ENCODE measurements at regions not wholly inside any gene's neighbourhood (a gene's known extent, or its start where the extent isn't known, plus 50 kb on each side); places are given as distances from the start of the nearest gene placed in this dataset.

DNA sequence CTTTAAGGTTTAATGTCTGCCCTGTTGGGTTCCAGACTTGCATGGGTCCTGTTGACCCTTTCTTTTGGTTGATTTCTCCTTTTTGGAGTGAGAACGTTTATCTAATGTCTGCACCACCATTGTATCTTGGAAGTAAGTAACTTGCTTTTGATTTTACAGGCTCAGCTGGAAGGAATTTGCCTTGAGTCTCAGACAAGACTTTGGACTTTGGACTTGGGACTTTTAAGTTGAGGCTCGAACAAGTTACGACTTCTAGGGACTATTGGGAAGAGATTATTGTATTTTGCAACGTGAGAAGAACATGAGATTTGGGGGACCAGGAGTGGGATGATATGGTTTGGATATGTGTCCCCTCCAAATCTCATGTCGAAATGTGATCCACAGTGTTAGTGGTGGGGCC is 267.7 kb downstream of the GLI2 start:
- DNase-seq: no peak

DNA sequence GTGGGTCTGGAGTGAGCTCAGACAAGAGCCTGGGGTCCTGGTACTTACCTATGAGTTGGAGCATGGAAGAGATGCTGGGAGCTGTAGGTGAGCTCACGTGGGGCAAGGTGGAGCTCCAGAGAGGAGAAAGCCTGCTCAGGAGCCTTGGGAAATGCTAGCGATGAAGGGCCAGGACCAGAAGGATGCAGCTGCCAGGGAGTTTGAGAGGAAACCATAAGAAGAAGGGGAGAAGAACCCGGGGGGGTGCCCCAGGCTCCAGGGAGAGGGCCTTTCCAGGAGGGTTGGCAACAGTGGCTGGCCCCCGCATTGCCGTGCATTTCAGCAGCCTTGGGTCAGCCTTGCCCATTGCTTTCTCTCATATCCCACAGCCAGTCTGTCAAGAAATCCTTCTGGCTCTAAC is 268.7 kb downstream of the GLI2 start:
- DNase-seq: no peak

DNA sequence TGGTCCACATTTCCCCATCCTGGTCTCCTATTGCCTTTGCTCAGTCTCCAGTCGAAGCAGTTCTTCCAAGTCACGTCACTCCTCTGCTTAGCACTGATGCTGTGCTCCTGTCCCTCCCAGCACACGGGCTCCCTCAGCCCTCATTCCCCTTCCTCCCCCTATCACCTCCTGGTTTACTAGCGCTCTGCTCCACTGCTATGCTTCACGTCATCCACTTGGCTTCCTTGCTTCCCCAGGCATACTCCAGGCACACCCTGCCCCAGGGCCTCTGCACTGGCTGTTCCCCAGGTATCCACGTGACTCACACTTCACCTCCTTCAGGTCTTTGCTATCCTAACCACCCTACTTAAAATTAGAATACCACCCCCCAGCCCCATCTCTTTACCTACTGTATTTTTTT is 269.3 kb downstream of the GLI2 start:
- no peak for DNase-seq

DNA sequence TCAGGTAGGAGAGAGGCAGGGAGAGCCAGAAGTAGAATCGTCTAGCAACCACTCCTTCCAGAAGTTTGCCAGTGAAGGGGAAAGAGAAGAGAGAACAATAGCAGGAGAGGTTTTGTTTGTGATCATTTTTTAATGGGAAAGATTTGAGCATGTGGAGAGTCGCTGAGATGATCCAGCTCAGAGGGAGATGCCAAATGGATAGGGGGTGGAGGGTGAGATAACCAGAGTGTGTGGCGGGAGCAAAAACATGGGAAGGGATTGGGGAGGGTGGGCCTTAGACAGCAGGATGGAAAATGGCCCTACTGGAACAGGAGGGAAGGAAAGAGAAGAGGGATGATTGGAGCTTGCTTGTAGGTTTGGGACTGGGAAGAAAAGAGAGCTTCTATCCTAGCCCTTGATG is 269.8 kb downstream of the GLI2 start:
- DNase-seq: peak; percentile 1

DNA sequence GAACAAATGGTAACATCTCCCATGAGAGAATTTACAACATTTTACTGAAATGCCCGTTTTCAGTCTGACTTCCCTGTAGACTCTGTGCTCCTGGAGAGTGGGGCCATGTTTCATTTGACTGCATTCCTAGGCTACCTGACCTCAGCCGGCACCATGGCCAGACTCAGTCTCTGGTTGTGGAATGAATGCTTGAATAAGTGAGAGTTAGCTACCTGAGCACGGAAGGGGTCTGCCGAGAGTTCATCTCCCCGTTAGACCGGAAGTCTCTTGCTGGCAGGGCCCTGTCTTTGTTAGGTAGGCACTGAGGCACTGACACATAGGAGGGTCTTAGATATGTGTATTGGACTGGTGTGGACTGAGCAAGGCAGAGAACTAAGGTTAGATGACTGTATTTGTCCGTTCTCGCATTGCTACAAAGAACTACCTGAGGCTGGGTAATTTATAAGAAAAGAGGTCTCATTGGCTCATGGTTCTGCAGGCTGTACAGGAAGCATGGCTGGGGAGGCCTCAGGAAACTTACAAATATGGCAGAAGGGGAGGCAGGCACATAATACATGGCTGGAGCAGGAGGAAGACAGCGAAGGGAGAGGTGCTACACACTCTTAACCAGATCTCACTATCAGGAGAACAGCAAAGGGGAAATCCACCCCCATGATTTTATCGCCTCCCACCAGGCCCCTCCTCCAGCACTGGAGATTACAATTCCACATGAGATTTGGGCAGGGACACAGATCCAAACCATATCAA is 271.2 kb downstream of the GLI2 start:
- DNase-seq: no peak

DNA sequence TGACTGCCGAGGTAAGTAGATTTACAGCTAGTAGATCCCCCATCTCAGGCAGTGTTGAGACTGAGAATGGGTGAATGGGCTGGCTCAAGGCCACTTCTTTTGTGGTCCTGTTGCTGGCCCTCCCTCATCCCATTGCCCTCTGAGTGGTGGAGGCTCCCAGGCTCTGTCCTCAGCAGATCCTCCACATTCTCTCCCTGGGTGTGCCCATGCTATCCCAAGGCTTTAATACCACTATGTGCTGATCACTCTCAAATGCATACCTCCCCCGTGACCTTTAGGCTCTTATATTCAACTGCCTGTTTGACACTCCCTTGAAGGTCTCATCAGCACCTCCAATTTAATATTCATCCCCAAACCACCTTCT is 271.8 kb downstream of the GLI2 start:
- no peak for DNase-seq

DNA sequence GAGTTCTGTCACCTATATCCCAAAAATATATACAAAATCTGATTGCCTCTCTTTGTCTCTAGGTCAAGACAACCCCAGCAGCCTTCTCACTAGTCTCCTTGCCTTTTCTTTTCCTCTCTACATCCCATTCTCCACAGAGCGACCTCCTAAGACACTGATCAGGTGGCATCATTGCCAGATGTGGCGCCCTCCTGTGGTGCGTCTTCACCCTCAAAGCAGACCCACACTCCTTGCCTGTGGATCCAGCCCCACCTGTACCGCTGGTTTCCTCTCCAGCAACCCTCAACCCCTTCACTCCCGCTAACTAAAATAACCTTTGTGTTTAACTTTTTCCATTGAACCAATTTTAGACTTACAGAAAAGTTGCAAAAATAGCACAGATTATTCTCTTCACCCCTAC is 273.3 kb downstream of the GLI2 start:
- peak; percentile 30 for DNase-seq

DNA sequence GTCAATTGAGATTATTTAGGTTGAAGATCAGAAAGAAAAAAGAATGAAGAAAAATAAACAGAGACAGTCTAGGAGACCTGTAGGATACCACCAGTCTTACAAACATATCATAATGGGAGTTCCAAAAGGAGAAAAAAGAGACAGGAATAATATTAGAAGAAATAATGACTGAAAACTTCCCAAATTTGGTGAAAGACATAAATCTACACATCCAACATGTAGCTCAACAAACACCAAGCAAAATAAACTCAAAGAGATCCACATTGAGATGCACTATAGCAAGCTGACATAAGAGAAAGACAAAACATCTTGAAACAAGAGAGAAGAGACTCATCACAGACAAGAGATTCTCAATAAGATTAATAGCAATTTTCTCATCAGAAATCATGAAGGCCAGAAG is 274.0 kb downstream of the TFCP2L1 start:
- no peak for DNase-seq

DNA sequence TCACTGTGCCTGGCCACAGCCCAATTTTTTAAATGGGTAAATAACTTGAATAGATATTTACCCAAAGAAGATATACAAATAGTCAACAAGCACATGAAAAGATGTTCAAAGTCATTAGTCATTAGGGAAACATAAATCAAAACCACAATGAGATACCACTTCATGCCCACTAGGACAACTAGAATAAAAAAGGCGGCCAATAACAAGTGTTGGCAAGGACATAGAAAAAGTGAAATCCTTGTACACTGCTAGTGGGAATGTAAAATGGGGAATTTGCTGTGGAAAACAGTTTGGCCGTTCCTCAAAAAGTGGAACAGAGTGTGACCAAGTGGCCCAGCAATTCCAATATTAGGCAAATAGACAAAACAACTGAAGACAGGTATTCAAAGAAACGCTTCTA is 270.1 kb downstream of the TFCP2L1 start:
- DNase-seq: no peak

DNA sequence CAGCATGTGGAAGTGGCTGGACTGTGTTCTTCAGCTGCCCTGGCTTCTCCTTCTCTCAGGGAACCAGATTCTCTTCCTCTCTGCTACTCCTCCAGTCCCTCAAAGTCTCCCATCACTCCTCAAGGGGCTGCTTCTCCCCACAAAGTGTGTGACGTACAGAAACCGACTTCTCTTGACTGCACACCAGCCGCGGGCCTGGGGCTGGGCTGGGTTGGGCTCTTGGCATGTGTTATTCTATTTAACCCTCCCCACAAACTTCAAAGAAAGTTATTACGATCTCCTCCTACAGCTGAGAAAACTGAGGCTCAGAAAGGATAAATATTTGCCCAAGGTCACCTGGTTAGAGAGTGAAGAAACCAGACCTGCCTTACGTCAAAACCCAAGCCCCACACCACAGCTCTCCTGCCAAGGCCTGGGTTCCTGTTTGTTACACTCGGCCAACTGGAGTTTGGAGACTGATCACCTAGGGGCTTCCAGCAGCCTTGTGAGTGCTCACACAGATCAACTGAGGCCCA is 269.0 kb downstream of the TFCP2L1 start:
- no peak for DNase-seq

DNA sequence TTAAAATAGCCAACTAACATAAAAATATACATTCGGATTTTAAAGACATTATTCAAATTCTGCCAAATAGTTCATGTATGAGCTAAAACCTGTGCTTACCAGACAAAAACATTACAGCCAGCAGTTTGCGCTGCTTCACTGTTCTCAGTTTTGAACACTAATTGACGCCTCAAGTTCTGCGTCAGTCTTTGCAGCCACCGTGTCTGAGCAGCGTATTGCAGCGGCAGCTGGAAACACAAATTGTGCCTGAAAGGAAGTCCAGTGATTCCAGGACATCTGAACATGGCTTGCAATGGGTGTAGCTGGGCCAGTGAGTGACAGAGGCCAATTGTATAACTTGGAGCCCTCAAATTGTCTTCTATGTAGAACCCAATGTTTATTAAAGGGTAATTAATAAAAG is 267.6 kb downstream of the TFCP2L1 start:
- peak; percentile 4 for DNase-seq

DNA sequence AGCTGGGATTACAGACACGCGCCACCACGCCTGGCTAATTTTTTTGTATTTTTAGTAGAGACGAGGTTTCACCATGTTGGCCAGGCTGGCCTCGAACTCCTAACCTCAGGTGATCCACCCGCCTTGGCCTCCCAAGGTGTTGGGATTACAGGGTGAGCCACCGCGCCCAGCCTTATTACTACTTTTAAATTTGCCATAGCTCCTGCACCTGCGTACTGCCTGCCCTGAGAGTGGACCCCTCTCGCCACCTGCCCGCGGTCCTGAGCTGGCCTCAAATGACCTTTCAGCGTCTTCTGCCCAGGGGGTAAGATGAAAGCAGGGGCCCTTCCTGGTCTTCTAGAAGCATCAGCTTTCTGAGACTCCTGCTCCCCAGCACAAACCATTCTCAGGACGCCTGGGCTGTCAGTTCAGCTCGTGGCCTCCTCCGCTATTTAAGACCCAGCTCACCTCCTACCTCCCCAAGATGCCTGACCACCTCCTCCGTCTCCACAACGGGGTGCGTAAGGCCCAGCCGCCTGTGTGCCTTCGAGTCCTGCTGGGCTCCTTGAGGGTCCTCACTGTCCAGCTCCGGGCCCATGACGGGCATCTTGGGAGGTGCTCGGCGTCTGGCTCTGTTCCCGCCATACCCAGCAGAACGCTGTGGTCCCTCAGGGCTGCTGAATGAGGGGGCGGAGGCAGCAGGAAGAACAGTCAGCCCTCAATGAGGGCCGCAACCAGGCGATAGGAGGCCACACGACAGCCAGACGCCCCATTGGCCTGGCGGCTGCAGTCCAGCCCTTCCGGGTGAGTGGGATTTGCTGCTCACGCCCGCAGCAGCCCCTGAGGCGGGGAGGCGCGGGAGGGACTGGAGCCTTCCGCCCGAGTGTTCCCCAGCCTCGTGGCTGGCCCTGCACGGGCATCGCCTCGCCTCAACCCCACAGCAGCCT is 266.6 kb downstream of the TFCP2L1 start:
- DNase-seq: no peak

DNA sequence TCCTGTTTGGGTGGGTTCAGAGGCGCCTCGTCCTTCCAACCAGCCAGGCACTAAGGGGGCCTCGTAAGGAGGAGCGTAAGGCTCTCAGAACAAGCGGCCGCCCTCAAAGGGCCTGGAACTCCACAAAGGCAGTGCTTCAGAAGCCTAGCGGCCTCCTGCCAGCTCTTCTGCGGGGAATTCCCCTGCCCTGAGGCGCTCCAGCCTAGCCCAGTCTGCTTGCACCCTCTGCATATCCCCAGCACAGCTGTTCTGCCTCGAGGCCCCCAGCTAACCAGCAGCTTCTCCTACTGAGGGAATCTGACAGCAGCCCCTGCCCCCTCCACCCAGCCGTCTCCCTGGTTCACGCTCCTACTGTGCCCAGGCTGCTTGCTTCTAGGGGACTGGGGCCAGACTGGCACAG is 265.9 kb downstream of the TFCP2L1 start:
- peak; percentile 14 for DNase-seq

DNA sequence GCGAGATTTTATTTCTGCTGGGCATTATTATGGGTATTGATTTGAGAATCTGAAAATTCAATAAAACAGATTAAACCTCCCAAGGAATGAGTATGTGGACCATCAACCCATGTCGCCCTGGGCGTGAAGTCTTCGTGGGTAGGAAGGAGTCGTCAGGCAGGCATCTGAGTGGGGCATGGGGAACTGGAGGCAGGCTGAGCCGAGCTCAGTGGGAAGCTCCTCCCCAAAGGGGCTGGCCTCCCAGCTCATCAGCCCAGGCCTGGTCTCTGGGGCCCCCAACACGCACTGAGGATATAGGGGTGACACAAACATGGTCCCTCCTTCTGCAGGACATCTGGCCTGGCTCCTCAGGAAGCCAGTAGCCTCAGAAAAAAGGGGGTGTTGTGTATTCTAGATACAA is 265.2 kb downstream of the TFCP2L1 start:
- no peak for DNase-seq

DNA sequence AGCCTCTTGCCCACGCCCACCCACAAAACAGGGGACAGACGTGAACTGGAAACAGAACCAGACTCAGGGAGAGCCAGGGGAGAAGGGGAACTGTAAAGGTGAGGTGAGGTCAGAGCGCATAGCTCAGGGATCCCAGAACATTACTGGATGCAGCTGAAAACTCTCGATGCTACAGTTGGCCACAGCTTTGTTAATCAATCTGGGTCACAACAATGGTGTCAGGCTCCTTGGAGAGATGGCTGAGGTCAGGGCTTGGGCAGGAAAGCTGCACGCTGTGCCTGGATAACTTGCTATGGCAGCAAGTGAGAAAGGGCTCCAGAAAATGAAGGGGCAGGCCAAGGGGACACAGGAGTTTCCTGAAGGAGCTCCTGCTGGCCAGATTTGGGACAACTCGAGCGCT is 263.3 kb downstream of the TFCP2L1 start:
- no peak for DNase-seq

DNA sequence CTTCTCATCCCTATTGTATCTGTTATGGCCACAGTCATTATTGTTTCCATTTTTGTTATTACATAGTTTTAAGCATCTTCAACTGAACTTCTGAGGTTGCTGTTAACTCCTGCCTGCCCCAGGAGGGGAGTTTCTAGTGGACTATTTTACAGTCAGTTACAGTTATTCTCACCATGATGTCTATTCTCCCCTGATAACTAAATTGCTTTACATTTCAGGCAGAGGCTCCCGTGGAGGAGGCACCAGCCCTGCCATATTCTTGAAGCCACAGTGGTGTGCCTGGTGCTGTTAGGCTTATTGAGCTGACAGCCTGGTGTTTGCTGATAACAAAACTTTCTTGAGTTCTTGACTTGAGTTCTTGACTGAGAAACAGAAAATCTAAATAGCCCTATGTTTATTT is 256.4 kb downstream of the TFCP2L1 start:
- DNase-seq: no peak

DNA sequence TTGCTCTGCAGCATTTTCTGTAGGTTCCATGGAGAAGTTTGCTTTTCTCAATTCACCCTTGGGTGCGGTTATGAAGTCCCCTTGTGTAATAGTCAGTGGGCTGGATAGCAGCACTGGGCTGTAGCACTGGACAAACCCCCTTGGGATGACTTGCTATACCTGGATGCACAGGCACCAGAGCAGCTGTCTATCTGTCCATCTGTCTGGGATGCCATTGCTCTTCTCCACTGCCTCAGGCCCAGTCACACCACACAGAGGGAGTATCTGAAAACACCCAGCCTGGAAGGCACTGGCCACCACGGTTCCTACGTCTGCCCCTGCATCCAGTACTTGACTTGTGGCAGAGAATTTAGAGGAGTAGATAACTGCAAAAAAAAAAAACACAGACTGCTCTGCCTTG is 254.5 kb downstream of the TFCP2L1 start:
- DNase-seq: no peak

DNA sequence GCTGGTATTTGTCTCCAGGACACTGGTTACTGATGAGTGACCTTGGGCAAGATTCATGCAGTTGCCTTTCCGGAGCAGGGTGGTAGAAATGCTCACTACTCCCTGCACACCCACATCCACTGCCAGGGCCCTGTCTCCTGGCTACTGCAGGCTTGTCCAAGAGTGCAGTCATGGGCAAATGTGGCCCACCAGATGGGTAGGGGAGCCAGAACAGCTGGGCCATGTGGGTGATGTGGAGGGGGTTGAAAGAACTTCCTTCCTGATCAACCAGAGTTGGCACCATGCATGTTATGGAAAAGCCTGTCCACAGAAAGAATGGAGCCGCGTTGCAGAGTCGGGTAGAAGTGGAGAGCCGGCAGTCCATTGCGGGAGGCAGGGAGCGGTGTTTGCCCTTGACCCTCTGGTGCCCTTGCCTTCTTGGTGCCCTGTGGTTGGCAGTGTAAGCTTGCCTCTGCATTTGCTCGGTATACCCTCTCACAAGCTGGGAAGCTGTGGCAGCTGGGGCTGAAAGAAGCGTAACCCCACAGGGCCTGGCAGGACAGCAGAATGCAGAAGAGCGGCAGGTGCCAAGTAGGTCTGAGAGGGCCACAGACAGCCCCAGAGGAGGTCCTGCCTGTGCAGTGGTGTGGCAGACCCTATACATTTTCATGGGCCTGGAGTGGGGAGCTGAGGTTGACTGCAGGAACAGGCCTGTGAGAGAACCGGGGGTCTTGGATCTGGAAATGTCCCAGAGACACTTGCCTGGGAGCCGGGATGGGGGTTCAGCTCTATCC is 253.2 kb downstream of the TFCP2L1 start:
- DNase-seq: no peak

DNA sequence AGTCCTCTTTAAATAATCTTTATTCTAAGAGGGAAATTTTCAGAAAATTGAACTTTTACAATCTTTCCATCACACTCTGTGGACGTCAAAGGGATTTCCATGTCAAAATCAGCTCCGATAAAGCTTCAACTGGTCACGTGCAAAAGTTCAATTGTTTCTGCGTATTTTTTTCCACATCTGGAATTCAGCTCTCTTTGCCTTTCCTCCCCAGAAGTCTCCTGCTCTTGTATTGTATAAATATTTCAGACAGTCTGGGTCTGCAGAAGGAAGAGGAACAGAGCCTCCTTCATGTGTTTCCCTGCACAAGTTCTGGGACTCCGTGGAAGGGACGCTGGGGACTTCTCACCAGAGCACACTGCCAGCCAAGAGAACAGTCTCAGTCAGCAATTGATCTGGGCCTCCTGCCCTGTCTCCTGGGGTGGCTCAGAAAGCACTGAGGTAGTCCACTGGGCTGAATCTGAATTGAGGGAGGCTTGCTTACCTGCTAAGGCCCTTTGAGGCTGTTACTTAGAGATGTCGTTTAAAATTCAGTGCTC is 251.5 kb downstream of the TFCP2L1 start:
- DNase-seq: peak; percentile 11

DNA sequence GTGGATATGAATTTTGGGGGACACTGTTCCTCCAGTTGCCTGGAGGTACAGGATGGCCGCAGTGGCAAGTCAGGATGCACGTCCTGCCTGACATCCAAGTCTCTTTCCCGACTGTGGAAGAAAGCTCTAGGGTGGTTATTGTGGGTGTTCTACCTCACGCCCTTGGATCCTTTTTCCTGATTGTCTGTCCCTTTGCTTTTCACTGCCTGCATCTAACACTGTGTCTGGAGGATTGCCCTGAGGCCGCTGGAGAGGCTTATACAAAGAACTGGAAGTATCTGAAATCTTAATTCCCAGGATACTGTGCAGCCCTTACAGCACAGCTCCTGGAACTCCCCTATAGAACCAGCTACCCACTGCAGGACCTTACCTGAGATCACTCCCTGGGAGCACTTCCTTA is 250.5 kb downstream of the TFCP2L1 start:
- DNase-seq: peak; percentile 18

DNA sequence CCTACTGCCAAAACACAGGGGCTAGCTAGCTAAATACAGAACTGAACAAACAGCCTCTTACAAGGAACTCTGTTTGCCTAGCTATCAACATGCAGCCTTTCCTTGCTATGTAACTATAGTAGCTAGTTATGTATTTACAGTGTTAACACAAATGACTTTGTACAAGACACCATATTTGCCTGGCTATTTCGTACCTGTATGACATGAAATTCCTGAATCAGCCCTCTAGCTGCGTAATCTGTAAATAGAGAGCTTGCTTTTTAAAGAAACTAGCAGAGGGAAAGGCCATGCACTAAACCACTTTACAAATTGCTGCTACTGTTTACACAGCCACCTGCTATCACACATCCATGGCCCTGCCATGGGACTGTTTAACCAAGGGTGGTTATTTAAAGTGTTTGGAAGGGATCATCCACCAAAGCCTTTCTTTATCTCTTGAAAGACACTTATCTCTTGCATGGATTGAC is 248.7 kb downstream of the TFCP2L1 start:
- peak; percentile 94 for DNase-seq

DNA sequence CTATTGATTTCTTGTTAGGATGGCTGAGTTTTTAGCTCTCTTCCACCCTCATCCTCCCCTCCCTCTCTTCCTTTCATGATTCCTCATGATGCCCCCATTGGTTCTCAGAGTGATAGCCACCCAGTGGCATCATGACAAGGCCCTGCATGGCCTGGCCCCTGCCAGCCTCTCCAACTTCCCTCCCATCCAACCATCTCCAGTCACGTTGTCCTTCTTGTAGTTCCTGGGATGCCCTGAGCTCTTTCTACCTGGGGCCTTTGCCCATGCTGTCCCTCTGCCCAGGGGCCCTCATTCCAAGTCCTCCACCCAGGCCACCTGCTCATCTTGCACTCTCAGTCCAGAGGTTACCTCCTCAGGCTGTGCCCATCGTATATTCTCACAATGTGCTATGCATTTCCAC is 247.5 kb downstream of the TFCP2L1 start:
- DNase-seq: no peak

DNA sequence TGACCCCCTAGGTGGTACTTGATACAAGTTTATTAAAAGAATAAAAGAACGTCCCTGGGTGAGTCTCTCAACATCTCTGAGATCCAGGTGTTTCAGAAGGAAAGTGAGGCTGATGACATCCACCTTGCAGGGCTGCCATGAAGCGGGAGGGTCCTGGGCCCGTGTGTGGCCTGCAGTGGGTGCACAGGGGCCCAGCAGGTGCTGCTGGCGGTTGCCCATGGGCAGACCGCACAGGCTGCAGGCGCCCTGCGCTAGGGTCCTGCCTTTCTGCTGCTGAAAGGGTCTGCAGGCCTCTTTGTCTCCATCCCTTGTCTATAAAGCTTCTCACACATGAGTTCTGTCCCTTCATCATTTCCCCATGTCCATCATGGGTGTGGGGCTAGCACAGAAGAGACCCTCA is 247.0 kb downstream of the TFCP2L1 start:
- no peak for DNase-seq

Measured in NCI-H69 (cell line).